Smooth muscle cell (in vitro differentiated cells): ENCODE measurements at regions not wholly inside any gene's neighbourhood (a gene's known extent, or its start where the extent isn't known, plus 50 kb on each side); places are given as distances from the start of the nearest gene placed in this dataset.

Source experiments
- DNase-seq: peaks from one replicate; lab custom pipeline; 2025; ENCODE audit not compliant: unreplicated experiment; lab: John Stamatoyannopoulos, UW
- H2AFZ ChIP-seq: fragments of 200-600 bp; sonication (generic); 2 replicates; pipeline ENCODE4 v1.6.0; 2016; ENCODE audit warnings: antibody characterized with exemption, low read depth, mild to moderate bottlenecking
- H3F3A ChIP-seq: fragments of 200-600 bp; sonication (generic); 2 replicates; pipeline ENCODE4 v1.6.0; 2017; ENCODE audit warnings: antibody characterized with exemption, low read depth
- H3K27ac ChIP-seq: fragments of 200-600 bp; sonication (generic); 2 replicates; pipeline ENCODE4 v1.5.1; 2016; ENCODE audit warnings: low read depth, mild to moderate bottlenecking
- H3K27me3 ChIP-seq: fragments of 200-600 bp; sonication (generic); 2 replicates; pipeline ENCODE4 v1.6.1; 2016; ENCODE audit warnings: low read depth, mild to moderate bottlenecking
- H3K36me3 ChIP-seq: fragments of 200-600 bp; sonication (generic); 2 replicates; pipeline ENCODE4 v1.5.1; 2016; ENCODE audit warnings: low read depth
- H3K4me1 ChIP-seq: fragments of 200-600 bp; sonication (generic); 2 replicates; pipeline ENCODE4 v1.5.1; 2016; ENCODE audit warnings: low read depth
- H3K4me2 ChIP-seq: fragments of 200-600 bp; sonication (generic); 2 replicates; pipeline ENCODE4 v1.6.0; 2016; ENCODE audit warnings: mild to moderate bottlenecking
- H3K4me3 ChIP-seq: fragments of 200-600 bp; sonication (generic); 2 replicates; pipeline ENCODE4 v1.5.1; 2016; ENCODE audit warnings: mild to moderate bottlenecking
- H3K79me2 ChIP-seq: fragments of 200-600 bp; sonication (generic); 2 replicates; pipeline ENCODE4 v1.6.0; 2016; ENCODE audit warnings: low read depth, mild to moderate bottlenecking
- H3K9ac ChIP-seq: fragments of 200-600 bp; sonication (generic); 2 replicates; pipeline ENCODE4 v1.6.0; 2016; ENCODE audit warnings: low read depth
- H3K9me3 ChIP-seq: fragments of 200-600 bp; sonication (generic); replicated peaks from 2 replicates; pipeline ENCODE4 v1.5.1; 2016; ENCODE audit warnings: low read depth
- H4K20me1 ChIP-seq: fragments of 200-600 bp; sonication (generic); 2 replicates; pipeline ENCODE4 v1.6.0; 2016; ENCODE audit warnings: low read depth
- WGBS: methylation state at CpG from one replicate; pipeline ENCODE4 v1.1.7; 2016; ENCODE audit warnings: low lambda C conversion rate; 5-methylcytosine and 5-hydroxymethylcytosine counted together
- TF ChIP-seq, protein P1 (sequence below): fragments of 200-600 bp; sonication (generic); IDR thresholded peaks from 2 replicates; pipeline ENCODE4 v1.5.1; 2017; ENCODE audit warnings: borderline replicate concordance, mild to moderate bottlenecking, antibody characterized with exemption; ENCODE audit not compliant: insufficient read depth, poor library complexity, severe bottlenecking

DNA sequence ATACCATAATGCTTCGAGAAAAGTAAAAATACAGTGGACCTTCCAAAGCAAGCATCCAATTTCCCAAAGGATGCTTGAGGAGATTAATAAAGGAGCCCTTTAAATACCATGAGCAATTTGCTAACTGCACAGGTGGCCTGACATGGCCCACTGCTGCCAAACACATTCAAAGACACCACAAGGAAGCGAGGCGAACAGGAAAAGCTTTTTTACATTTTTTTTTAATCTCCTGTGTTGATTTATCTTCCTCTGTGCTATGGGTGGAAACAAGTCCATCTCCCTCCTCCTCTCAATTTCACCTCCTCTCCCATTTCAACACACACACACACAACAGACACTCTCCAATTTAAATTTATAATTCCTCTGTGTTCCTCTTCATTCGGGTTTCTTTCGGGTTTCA is 243.4 kb downstream of the IGSF11 start:
- Histone ChIP-seq H3K79me2 (no peaks in the 10 kb centered on the region), H3K4me3 (no peak overlapping the region), H3K9ac (no peak overlapping the region), H4K20me1 (no peaks in the 10 kb centered on the region), H2AFZ (no peak overlapping the region), H3K36me3 (no peaks in the 10 kb centered on the region), H3K4me1 (no peaks in the 10 kb centered on the region), H3K9me3 (no peaks in the 10 kb centered on the region), H3F3A (no peaks in the 10 kb centered on the region), H3K4me2 (no peak overlapping the region), H3K27me3 (no peaks in the 10 kb centered on the region), H3K27ac (no peak overlapping the region)
- WGBS: 77% methylated on average over 5 of the region's 5 CpGs
- TF ChIP-seq, protein P1, sequence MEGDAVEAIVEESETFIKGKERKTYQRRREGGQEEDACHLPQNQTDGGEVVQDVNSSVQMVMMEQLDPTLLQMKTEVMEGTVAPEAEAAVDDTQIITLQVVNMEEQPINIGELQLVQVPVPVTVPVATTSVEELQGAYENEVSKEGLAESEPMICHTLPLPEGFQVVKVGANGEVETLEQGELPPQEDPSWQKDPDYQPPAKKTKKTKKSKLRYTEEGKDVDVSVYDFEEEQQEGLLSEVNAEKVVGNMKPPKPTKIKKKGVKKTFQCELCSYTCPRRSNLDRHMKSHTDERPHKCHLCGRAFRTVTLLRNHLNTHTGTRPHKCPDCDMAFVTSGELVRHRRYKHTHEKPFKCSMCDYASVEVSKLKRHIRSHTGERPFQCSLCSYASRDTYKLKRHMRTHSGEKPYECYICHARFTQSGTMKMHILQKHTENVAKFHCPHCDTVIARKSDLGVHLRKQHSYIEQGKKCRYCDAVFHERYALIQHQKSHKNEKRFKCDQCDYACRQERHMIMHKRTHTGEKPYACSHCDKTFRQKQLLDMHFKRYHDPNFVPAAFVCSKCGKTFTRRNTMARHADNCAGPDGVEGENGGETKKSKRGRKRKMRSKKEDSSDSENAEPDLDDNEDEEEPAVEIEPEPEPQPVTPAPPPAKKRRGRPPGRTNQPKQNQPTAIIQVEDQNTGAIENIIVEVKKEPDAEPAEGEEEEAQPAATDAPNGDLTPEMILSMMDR: no peak
- no peak for DNase-seq

- Histone ChIP-seq H2AFZ (no peak overlapping the region), H3K27ac (no peak overlapping the region), H3K4me1 (no peaks in the 10 kb centered on the region), H3F3A (no peaks in the 10 kb centered on the region), H3K4me3 (no peak overlapping the region), H4K20me1 (no peaks in the 10 kb centered on the region), H3K9me3 (no peaks in the 10 kb centered on the region), H3K9ac (no peak overlapping the region), H3K79me2 (no peaks in the 10 kb centered on the region), H3K4me2 (no peak overlapping the region), H3K36me3 (no peaks in the 10 kb centered on the region), H3K27me3 (no peaks in the 10 kb centered on the region)
- WGBS: 54% methylated on average over 4 of the region's 4 CpGs
- TF ChIP-seq, protein P1: no peak
- no peak for DNase-seq
These were observed 242.5 kb downstream of the IGSF11 start for GRCh38 chr3:118792191-118792590.

- Histone ChIP-seq H3K4me1 (no peaks in the 10 kb centered on the region), H3K9ac (no peak overlapping the region), H2AFZ (no peak overlapping the region), H3K9me3 (no peaks in the 10 kb centered on the region), H3K27me3 (no peaks in the 10 kb centered on the region), H3K4me2 (no peak overlapping the region), H3K27ac (no peak overlapping the region), H3K4me3 (no peak overlapping the region), H3K36me3 (no peaks in the 10 kb centered on the region), H4K20me1 (no peaks in the 10 kb centered on the region), H3K79me2 (no peaks in the 10 kb centered on the region), H3F3A (no peaks in the 10 kb centered on the region)
- TF ChIP-seq, protein P1: no peak
- DNase-seq: no peak
These were observed 241.5 kb downstream of the IGSF11 start for GRCh38 chr3:118793176-118793575.

DNA sequence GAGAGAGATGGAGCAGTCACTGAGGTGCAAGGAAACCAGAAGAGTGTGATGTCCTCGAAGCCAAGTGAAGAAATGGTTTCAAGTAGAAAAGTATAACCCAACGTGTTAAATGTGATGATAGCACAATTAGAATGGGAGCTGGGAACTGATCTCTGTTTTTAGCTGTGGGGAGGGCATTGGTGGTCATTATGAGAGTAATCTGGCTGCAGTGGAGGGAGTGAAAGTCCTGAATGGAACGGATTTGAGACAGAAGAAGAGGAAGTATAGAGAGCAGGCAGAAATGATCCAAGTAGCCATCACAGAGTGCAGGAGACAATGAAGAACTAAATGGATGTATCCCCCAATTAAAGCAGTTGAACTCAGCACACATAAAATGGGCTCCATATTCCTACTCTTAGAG is 235.3 kb downstream of the IGSF11 start:
- 90% methylated on average over 3 of the region's 3 CpGs for WGBS
- Histone ChIP-seq H3K4me3 (no peak overlapping the region), H3K9me3 (no peaks in the 10 kb centered on the region), H3K79me2 (no peaks in the 10 kb centered on the region), H3K27me3 (no peaks in the 10 kb centered on the region), H3F3A (no peaks in the 10 kb centered on the region), H4K20me1 (no peaks in the 10 kb centered on the region), H3K36me3 (no peaks in the 10 kb centered on the region), H3K4me2 (no peak overlapping the region), H3K27ac (no peak overlapping the region), H3K9ac (no peak overlapping the region), H3K4me1 (no peaks in the 10 kb centered on the region), H2AFZ (no peak overlapping the region)
- TF ChIP-seq, protein P1: no peak
- no peak for DNase-seq
